ENCODE measurements at regions not wholly inside any gene's neighbourhood (a gene's known extent, or its start where the extent isn't known, plus 50 kb on each side); places are given as distances from the start of the nearest gene placed in this dataset.

GRCh38 chr2:193476171-193476800 is 1281.6 kb upstream of the TMEFF2 start:
- TF ChIP-seq CTCF (conservative IDR thresholded peaks at IDR 0.05; ENCODE audit: low read depth, low read length) (no peak), EZH2 (IDR thresholded peaks at IDR 0.05; ENCODE audit: borderline replicate concordance, low read depth, low read length, poor library complexity, severe bottlenecking) (no peak)
